ENCODE measurements at regions not wholly inside any gene's neighbourhood (a gene's known extent, or its start where the extent isn't known, plus 50 kb on each side); places are given as distances from the start of the nearest gene placed in this dataset.

DNA sequence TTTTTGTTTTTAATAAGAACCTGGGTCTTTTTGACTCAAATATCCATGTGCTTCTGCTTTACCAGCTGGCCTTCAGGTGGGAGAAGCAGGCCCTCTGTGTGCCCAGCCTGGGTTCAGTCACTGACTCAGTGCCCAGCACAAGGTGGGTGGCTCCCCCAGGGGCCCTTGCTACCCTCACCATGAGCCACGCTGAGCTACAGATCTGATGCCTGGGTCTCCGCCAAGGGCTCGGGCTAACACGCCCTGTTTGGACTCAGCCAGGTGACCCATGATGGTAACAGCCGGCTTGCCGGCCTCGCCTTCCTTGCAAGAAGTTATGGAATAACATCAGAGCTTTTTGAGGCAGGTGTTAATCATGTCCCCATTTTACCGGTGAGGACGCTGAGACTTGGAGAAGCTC lies 109.5 kb upstream of the NLRP1 start:
- no peak overlapping the region for H3K4me3 ChIP-seq (ENCODE audit: low read length)
- TF ChIP-seq, protein P1, sequence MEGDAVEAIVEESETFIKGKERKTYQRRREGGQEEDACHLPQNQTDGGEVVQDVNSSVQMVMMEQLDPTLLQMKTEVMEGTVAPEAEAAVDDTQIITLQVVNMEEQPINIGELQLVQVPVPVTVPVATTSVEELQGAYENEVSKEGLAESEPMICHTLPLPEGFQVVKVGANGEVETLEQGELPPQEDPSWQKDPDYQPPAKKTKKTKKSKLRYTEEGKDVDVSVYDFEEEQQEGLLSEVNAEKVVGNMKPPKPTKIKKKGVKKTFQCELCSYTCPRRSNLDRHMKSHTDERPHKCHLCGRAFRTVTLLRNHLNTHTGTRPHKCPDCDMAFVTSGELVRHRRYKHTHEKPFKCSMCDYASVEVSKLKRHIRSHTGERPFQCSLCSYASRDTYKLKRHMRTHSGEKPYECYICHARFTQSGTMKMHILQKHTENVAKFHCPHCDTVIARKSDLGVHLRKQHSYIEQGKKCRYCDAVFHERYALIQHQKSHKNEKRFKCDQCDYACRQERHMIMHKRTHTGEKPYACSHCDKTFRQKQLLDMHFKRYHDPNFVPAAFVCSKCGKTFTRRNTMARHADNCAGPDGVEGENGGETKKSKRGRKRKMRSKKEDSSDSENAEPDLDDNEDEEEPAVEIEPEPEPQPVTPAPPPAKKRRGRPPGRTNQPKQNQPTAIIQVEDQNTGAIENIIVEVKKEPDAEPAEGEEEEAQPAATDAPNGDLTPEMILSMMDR (conservative IDR thresholded peaks at IDR 0.05; ENCODE audit: low read length), result no peak
- no peak for DNase-seq (ENCODE audit: low read depth)

DNA sequence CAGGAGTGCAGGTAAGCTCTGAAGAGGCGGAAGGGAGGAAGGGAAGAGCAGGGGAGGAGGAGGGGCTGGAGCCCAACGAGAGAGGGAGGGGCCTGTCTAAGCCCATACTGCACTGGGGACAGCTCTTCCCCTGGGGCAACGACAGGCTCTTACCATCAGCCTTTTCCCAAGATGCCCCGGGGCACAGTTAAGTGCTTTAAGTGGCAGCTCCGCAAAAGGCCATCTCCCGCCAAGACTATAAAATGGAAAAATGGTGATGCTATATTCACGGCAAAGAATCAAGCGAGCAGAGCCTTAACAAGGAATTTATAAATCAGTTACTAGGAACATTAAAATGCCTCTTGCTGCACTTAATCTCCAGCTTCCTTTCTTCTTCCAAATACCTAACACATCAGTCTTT lies 110.2 kb upstream of the NLRP1 start:
- TF ChIP-seq, protein P1 (conservative IDR thresholded peaks at IDR 0.05; ENCODE audit: low read length), result no peak
- no peak overlapping the region for H3K4me3 ChIP-seq (ENCODE audit: low read length)
- no peak for DNase-seq (ENCODE audit: low read depth)

DNA sequence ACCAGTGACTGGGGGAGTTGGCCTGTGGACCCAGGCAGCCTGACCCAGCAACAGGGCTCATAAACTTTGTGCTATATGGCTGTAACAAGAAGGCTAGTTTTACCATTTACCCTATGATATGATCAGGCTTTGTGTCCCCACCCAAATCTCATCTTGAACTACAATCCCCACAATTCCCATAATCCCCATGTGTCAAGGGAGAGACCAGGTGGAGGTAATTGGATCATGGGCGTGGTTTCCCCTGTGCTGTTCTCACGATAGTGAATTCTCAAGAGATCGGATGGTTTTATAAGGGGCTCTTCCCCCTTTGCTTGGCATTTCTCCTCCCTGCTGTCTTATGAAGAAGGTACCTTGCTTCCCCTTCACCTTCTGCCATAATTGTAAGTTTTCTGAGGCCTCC lies 111.2 kb upstream of the NLRP1 start:
- no peak overlapping the region for H3K4me3 ChIP-seq (ENCODE audit: low read length)
- no peak for DNase-seq (ENCODE audit: low read depth)
- TF ChIP-seq, protein P1 (conservative IDR thresholded peaks at IDR 0.05; ENCODE audit: low read length), result no peak

DNA sequence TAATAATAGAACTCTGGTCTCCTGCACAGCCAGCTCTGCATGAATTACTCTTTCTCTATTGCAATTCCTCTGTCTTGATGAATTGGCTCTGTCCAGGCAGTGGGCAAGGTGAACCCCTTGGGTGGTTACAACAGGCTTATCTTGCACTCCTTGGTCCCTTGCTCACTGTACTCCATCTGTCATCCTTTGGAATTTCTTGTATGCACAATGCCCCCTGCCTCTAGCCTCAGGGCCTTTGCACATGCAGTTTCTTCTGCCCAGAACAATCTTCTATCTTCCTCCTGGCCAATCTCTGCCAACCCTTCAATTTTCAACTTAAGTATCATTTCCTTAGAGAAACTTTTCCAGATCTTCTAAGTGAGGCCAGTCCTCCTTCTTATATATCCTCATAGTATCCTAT lies 114.7 kb upstream of the NLRP1 start:
- TF ChIP-seq, protein P1 (conservative IDR thresholded peaks at IDR 0.05; ENCODE audit: low read length), result no peak

DNA sequence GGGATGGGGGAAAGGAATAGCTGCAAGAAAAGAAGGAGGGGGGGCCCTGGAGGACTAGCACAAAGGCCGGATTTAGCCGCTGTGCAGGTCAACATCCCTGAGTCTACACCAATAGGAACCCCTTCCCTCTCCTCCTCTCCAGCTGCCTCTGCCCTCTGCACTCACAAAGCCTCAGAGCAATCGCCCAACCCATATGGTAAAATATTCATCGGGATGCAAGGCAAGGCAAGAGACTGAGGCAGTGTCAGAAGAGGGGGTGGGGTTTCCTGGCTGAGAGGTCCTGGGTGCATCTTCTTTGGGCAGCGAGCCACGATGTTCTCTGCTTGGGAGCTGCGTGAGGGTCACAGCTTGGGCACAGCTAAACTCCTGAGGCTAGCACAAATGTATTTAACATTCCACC lies 115.5 kb upstream of the NLRP1 start:
- TF ChIP-seq, protein P1 (conservative IDR thresholded peaks at IDR 0.05; ENCODE audit: low read length), result no peak
- H3K4me3 ChIP-seq (ENCODE audit: low read length), result no peak overlapping the region
- no peak for DNase-seq (ENCODE audit: low read depth)

More for the DNA sequence above, 114.7 kb upstream of the NLRP1 start:
- H3K4me3 ChIP-seq (ENCODE audit: low read length), result no peak overlapping the region
- no peak for DNase-seq (ENCODE audit: low read depth)

DNA sequence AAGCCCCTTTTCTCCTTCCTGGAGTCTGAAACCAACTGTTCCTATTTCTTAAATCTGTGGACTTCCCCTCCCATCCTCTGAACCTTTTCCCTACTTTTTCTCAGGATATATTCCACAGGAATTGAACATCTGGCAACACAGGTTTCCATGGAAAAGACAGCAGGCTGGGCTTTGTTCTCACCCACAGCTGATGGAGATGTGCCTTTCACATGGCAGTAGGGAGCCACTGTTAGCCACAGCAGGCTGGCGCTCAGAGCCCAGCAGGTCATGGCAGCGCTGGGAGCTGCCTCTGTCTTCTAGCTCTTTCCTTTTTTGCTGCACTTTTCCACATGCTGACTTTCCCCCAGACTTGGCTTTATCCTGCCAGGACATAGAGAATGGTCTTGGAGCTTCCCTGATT lies 116.4 kb upstream of the NLRP1 start:
- DNase-seq (ENCODE audit: low read depth), result no peak
- no peak overlapping the region for H3K4me3 ChIP-seq (ENCODE audit: low read length)
- TF ChIP-seq, protein P1 (conservative IDR thresholded peaks at IDR 0.05; ENCODE audit: low read length), result no peak

DNA sequence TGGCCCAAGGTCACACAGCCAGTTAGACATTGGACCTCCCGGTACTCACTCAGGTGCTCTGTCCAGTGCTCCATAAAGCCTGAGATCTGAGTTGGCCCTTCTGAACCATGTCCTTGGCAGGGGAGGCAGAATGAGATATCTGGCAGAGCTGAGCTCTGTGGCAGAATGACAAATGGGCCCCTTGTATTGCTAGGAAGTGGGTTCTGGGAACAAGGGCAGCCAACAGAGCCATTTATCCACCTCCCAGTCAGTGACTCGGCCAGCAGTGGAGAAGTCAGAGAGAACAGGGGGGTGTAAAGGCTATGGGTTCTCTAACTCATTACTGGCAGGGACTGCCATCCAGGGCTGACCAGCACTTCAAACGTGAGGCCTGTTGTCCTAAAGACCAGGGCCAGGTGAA lies 117.1 kb upstream of the NLRP1 start:
- DNase-seq (ENCODE audit: low read depth), result no peak
- TF ChIP-seq, protein P1 (conservative IDR thresholded peaks at IDR 0.05; ENCODE audit: low read length), result no peak
- no peak overlapping the region for H3K4me3 ChIP-seq (ENCODE audit: low read length)

Data from AG10803 (cell line).